DMS 273 treated with DMSO at 0.1 percent for 48 hours (cell line): ENCODE measurements at regions not wholly inside any gene's neighbourhood (a gene's known extent, or its start where the extent isn't known, plus 50 kb on each side); places are given as distances from the start of the nearest gene placed in this dataset.
"Not testable (repeated sequence)": the region's sequence is repeated elsewhere in the genome, so short reads cannot be mapped to it uniquely, and the experiment has no call there.

Experiments used
- DNase-seq: peaks from one replicate; lab custom pipeline; 2025; lab: John Stamatoyannopoulos, UW

DNA sequence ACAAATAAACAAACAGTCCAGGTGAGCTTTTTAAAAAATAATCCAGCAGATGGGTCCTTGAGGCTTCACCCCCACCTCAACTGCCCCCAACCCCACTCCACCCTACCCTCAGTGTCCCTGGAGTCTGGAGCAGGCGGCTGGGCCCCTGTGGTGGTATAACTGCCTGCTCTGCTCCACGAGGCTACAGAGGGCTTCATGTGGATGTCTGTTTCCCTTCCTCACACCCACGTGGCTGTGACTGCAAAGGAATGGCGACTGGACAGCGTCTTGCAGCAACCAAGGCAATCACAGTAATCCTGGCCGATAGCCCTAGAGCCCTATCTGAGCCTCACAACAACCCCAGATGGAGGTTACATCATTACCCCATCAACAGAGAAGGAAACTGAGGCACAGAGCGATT lies 76.5 kb downstream of the SLC2A10 start:
- no peak for DNase-seq

DNA sequence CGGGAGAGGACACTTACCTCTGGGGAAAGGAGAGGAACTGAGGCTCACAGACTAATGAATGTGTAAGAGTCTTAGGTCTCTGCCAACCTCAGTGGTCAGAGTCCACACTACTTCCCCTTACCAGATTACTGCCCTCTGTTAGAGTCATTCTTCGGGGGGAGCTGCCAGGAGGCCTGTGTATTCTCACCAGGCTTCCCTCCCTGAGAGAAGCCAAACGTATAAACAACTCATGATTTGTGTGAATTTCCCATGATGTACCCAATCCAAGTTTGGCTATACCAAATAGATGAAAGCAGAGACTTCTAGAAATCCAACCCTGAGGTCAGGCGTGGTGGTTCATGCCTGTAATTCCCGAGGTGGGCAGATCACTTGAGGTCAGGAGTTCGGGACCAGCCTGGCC lies 77.1 kb downstream of the SLC2A10 start:
- DNase-seq: no peak

DNA sequence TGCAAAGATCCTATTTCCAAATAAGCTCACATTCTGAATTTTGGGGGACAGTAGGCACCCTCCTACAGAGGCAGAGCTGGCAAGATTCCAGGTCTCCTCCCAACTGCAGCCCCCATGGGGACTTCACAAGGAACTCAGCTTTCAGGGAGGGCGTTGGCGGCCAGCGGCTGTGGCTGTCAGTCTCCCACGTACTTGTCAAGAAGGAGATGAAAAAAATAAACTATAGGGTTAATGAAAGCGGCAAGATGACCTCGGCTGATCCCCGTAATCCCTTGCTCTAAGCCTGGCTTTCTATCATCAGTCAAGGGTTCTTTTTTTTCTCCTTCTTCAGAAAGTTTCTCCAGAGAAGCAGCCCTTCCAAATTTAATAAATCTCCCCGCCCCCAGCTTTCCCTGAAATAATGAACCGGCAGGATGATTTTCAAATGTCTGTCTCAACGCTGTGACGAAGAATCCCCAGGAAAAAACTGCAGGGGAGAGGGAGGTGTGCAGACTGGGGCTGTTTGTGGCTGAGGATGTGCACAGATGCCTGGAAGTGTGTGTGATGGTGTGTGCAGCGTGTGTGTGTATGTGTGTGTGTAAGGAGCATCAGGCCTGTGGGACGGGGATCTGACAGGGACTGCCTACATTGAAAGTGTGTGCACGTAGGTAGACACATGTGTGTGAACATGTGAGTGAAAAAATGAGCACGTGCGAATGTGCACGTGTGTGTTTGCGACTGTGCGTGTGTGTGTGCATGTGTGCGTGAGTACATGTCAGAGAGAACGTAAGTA lies 78.7 kb downstream of the SLC2A10 start:
- DNase-seq: no peak

DNA sequence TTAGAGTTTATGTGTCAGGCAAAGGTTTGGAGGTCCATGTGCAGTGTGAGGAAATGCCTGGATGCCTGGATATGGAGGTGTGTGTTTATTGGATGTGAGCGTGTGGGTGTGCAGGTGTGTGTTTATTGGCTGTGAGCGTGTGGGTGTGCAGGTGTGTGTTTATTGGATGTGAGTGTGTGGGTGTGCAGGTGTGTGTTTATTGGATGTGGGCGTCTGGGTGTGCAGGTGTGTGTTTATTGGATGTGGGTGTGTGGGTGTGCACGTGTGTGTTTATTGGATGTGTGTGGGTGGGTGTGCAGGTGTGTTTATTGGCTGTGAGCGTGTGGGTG lies 79.3 kb downstream of the SLC2A10 start:
- not testable (repeated sequence) for DNase-seq

DNA sequence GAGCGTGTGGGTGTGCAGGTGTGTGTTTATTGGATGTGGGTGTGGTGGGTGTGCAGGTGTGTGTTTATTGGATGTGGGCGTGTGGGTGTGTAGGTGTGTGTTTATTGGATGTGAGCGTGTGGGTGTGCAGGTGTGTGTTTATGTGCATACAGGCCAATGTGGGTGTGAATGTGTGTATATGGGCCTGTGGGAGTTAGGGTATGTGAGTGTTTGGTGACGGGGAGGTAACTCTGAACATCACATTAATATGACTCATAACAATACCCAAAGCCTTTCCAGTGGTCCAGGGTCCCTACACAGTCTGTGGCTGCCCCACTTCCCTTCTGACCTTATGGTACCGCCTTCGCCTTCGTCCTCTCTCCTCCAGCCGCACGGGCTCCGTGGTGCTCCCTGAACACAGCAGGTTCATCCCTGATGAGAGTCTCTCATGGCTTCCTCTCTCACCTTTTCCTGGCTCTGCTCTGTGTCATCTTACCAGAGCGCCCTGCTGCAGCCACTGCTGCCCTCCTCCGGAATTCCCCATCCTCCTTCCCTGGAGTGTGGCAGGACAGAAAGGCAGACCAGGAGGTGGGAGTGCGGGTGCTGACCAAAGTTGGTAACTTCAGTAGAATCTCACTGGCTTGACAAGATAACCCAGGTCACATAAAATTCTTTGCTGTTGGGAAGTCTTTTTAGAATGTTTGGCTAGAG lies 80.0 kb downstream of the SLC2A10 start:
- no peak for DNase-seq

DNA sequence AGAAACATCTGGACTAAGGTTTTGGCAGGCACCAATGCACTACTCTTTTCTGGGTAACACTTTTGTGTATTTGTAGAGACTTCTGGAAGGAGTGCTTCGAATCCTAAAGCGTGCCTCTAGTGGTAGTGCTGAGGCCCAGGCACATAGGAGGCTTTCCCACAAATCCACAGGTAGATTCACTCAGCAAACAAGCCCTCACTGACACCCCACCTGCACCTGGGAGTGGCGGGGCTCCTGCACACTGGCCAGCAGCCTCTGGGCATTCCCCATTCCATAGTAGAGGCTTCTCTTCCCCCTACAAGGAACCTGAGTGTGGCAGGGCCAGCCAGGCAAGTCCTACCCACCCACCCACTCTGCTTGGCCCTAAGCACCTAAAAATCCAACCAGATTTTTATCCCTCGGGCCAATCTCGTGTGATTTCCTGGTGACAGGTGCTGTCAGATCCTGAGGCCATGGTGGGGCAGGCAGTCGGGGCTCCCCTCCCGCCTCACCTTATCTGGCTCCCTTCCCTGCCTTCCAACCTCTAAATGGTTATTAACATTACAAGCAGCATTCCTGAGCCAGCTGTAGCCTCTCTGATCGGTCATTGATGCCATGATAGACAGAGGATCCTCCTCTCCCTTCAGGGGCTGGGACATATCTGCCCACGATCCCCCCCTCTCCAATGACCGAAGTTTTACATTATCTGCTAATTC lies 82.4 kb downstream of the SLC2A10 start:
- DNase-seq: no peak

DNA sequence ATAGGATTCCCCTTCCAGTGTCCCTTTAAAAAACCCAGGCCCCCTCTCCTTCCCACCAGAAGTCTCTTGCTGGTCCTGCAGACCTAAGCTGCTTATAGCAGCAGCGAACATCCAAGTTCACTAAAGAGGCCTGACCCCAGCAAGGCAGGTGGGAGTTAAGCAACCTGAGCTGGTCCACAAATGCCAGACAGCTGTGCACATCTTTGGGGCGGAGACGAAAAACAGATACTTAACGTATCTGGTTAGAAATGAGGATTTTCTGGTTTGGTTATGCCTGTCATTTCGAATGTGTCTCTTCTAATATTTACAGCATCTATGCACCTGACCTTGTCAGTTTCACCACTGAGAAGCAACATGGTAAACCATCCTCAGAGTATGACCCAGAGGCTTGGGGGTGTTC lies 87.8 kb downstream of the SLC2A10 start:
- DNase-seq: no peak

DNA sequence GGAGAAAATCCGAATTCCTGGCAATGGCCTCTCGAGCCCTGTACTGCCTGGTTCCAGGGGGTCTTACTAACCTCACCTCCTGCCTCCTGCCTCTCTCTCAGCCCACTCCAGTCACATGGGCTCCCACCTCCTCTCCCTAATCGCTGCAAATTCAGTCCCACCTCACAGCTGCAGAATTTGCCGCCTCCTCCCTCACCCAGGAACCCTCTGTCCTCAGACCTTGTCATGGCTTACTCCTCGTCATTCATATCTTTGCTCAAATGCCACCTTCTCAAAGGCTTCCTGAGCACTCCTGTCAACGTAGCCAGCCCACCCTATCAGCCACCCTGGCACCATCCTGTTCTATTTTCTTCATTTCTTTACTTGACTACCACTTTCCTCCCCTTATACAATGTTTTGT lies 89.0 kb downstream of the SLC2A10 start:
- DNase-seq: no peak

DNA sequence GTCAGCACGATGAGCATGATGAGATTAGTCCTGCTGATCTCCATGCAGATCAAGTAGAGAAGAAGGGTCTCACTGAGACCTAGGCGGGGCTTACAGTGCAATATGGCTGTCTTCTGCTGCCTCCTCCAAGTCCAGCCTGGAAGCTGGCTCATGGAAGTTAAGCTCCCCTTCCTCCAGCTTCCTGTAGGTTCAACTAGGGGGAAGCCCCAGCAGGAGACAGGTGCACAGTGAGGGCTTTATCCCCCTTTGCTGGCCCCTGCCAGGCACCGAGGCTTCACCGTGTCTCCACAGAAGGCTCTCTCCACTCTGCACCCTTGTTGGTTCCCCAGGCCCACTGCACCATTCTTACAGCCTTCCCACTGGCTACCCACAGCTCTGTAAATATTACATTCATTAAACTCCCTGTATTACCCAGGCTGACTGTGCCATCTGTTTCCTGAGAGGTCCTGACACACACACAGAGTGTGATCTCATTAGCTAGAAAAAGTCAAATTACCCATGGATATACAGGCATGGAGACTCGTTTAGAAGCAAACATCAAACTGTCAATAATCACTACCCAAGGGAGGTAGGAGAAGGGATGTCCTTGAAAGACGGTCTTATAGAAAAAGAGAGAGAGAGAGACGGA lies 90.4 kb downstream of the SLC2A10 start:
- peak; percentile 80 for DNase-seq

DNA sequence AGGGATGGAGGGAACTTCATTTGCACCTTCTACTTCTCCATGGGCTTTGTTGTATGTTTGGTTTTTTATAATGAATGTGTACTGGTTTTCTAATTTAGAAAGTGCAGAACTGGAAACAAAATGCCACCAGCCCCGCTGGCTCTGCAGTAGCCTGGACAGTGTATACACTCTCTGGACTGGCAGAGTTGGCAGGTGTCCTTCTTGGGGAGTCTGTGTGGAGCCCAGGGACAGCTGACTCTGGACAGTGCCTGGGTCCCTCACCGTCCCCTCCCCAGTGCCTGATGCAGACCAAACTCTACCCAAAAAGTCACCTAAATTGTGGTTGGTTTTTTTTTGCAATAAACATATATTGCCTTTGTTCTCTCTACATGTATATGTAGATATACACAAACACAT lies 91.0 kb downstream of the SLC2A10 start:
- DNase-seq: no peak

DNA sequence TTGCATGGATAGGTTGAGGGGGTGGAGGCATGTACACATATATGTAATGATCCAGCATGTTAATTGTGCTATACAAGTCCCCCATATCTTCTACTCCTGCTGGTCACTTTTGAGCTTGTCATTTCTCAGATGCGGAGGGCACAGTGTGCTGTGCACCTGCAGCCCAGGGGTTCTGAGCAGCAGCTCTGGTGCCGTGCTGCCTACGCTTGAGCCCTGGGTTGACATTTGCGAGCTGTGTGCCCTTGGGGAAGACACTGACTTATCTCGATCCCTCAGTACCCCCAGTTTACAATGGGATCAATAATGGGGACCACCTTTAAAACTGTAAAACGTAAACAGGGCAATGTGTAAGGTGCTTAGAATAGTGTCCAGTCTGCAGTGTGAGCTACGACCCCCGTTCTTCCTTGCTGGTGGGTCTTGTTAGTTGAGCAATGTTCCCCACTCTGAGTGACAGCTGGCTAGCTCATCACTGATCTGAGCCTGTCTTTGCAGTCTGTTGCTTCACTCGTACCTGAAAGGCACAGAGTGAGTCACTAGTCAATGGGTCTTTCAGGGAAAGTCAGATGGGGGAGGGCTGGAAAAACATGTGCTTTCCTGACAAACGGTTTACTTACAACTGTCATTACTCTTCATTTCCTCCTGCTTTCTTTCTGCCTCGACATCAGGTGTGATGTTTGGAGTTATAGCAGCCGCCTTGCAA lies 91.7 kb downstream of the SLC2A10 start:
- DNase-seq: no peak

DNA sequence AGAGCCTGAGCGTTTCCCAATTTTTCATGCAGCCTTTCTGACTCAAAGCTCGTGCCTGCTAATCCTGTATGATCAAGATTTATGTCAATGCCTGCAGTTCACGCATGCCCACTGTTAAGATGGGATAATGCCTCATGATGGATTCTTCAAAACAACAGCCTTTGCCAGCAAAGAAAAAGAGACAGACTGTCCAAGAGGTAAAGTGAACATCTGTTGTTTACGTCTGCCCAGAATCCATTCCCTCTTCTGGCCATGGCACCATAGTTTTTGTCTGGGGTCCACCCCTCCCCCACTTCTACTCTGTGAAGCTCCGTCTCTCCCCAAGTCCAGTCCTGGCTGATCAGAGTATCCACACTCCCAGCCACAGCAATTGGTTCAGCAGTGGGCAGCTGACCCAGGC lies 91.9 kb upstream of the EYA2 start:
- DNase-seq: peak; percentile 94

DNA sequence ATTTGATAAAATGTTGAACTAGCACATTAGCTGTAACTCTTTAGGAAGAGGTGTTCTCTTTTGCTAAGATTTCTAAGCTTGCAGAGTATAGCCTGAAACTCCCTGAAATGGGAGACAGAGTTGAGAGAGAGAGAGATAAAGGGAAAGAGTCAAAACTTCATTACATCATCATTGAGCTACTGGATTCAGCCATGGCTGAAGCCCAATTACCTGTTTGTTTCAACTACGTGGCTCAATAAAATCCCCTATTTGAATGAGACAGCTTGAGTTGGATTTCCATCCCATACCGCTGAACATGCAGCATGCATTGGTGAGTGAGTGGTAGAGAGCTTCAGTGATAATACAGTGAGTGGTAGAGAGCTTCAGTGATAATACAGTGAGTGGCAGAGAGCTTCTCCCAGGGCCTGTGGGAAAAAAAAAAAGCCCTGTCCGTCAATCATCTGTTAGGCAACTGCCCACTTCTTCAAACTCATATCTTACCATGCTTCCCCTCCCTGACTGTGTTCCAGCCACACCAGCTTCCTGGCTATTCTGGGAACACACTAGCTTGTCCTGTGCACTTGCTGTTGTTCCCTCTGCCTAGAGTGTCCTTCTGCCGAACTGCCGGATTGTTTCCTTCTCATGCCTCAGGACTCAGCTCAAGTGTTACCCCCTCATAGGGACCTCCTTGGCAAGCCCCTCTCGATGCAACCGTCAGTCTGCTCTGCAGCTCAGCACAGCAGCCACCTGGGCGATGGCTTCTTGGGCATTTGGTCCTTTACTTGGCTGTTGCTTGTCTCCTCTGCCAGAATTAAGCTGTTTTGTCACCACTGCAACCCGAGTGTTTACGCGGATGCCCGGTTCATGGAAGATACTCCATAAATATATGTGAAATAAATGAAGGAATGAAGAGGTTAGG lies 91.3 kb upstream of the EYA2 start:
- DNase-seq: peak; percentile 72

DNA sequence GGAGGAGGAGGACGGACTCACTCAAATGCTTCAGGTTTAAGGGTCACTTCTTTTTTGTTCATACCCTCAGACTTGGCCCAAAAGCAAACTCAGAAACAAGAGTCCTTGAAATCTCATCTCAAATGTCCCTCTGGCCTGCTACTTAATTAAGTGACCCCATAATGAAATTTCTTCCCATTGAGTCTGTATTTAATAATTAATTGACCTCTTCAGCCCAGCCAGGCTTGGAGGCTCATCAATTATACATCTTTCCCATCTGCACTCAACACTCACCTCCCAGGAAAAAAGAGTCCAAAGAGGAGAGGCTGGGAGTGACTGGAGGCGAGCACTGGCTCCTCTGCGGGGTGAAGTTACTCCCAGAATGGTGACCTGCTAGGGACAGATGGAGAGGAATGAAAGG lies 90.5 kb upstream of the EYA2 start:
- no peak for DNase-seq

DNA sequence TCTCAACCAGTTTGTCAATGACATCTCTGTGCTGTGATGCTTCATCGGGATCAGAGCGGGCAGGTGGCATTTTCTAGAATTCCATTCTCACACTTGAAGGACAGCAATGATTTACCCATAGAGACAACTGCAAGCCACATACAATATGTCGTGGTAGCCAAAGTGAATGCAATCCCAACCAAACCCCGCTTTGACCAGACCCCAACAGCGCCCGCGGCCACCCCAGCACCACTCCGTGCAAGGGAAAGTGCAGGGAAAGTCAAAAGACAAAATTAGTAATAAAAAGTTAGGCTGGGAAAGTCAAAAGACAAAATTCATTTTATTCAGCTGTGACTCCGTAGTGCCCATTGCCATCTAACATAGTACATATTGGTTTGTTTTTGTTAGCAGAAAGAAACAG lies 88.8 kb upstream of the EYA2 start:
- no peak for DNase-seq

DNA sequence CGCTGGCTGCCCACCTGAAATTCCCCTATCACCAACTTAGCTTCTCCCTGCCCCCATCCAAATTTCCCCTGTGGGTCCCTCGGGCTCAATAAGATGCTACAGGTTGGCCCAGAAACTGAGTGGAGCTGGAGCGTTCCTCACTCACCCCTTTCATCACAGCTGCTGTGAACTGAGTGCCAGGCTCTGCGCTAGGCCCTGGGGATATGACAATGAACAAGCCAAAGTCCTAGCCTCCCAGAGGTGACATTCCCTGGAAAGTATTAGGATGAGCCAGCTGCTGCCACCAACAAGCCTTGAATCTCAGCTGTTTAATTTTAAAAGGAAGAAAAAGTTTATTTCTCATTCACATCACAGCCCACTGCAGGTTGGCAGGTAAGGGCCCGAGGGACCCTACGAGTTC lies 86.6 kb upstream of the EYA2 start:
- no peak for DNase-seq

DNA sequence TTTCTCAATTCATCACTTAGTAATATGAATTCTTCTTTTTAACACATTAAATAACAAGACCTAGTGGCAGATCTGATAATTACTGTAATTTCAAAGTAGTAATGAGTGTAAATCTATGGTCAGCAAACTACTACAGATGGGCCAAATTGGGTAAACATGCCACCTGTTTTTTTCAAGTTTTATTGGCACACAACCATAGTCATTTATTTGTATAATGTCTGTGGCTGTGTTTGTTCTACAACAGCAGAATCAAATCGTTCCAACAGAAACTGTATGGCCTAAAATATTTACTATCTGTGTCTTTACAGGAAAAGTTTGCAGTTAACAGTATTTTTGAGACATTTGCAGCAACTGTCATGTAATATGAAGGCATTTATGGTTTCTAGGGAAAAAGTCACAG lies 86.1 kb upstream of the EYA2 start:
- DNase-seq: no peak

DNA sequence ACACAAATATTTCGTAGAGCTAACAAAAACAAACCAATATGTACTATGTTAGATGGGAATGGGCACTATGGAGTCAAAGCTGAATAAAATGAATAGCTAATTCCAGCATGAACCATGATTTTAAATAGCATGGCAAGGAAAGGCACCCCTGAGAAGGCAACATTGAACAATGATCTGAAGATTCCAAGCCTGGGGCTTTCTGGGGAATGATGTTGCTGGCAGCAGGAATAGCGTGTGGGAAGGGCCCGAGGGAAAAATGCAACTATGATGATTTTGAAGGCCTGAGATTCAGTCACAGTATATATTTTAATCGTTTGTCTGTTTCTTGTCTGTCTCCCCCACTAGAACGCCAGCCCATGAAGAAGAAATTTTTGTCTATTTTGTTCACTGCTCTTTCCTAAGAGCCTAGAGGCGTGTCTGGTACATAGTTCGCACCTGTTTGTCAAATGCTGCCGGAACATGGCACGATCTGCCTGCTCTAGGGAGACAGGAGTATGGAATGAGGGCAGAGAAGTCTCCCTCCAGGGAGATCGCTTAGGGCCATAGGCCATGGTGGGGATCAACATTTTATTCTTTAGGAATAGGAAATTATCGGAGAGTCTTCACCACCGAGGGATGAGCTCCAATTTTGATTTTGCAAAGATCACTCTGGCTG lies 84.8 kb upstream of the EYA2 start:
- no peak for DNase-seq

DNA sequence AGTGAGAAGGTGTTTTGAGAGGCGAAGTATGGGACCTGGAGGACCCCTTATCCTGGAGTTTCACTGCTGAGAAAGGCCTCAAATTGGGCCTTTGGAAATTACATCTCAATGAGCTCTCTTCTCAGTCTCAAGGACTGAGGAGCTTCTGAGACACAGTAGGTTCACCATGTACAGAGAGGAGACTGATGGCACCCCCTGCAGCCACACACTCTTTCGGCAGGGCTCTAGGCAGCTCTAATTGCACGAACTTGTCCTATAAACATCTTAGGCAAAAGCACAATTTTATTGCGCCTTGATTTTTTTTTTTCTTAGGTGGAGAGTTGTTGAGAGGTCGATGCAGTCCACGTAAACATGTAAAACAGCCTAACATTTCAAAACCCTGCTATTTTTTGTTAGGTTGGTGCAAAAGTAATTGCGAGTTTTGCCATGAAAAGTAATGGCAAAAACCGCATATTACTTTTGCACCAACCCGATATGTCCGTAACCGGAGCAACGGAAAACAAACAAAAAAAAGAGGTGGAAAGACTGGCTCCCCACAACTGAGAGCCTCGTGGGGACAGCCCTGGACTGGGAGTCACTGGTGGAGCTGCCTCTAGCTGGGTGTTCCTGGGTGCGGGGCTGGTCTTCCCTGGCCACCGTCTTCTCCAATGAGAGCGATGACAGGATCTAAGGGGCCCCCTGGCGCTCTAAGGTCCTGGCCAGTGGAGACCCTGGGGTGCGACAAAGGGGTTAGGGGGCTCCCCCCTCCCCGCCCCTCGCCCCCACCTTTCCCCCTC lies 84.0 kb upstream of the EYA2 start:
- DNase-seq: peak; percentile 21
